ENCODE measurements at regions not wholly inside any gene's neighbourhood (a gene's known extent, or its start where the extent isn't known, plus 50 kb on each side); places are given as distances from the start of the nearest gene placed in this dataset.

DNA sequence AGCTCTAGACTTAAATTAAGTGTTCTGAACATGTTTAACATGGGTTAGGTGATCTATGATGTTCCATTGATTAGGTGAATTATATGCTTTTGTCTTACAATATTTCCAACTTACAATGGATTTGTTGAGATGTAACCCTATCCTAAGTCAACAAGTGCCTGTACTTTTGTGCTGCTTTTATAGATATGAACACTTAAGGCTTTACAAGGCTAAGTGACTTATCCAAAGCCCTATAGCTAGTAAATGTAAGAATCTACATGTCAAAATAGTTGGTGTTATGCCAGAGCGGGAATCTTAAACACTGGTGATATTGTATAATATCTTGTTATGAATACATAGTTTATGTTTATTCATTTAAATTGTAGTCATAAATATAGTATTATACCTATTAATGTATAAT lies 1629.1 kb upstream of the IGFBP7 start:
- H3K4me3 ChIP-seq (ENCODE audit: low read length), result no peak overlapping the region
- no peaks in the 10 kb centered on the region for H3K4me1 ChIP-seq (ENCODE audit: control insufficient read depth, low read depth, low read length)
- WGBS (ENCODE audit: extremely low coverage, insufficient coverage, low lambda C conversion rate), result no CpG with 5 or more reads among the region's 1 CpG
- no peak overlapping the region for H3K27ac ChIP-seq (ENCODE audit: low read depth, low read length)
- H3K56ac ChIP-seq (ENCODE audit: low read length), result no peak overlapping the region
- H2BK120ac ChIP-seq (ENCODE audit: low read depth, low read length), result no peak overlapping the region
- H3K36me3 ChIP-seq (ENCODE audit: control insufficient read depth, insufficient read depth, low read length), result no peaks in the 10 kb centered on the region
- H3K4me2 ChIP-seq (ENCODE audit: low read length), result no peak overlapping the region
- H4K8ac ChIP-seq (ENCODE audit: low read depth, low read length), result no peak overlapping the region
- no peaks in the 10 kb centered on the region for H3K79me1 ChIP-seq (ENCODE audit: low read length)
- H2BK15ac ChIP-seq (replicated peaks; ENCODE audit: low read depth), result no peak overlapping the region
- H2BK5ac ChIP-seq (ENCODE audit: low read length), result no peak overlapping the region
- DNase-seq, result no peak
- H2AK5ac ChIP-seq (ENCODE audit: low read length), result no peak overlapping the region
- no peak overlapping the region for H3K23ac ChIP-seq (ENCODE audit: low read length)
- no peaks in the 10 kb centered on the region for H3K79me2 ChIP-seq (ENCODE audit: control insufficient read depth, insufficient read depth, low read length)
- H3K4ac ChIP-seq (ENCODE audit: low read depth, low read length), result no peak overlapping the region
- H3K9ac ChIP-seq (ENCODE audit: low read length), result no peak overlapping the region
- H4K5ac ChIP-seq (ENCODE audit: low read length), result no peak overlapping the region
- H3K18ac ChIP-seq (ENCODE audit: low read length), result no peak overlapping the region
- no peaks in the 10 kb centered on the region for H3K27me3 ChIP-seq (ENCODE audit: insufficient read depth, low read length, poor library complexity)

DNA sequence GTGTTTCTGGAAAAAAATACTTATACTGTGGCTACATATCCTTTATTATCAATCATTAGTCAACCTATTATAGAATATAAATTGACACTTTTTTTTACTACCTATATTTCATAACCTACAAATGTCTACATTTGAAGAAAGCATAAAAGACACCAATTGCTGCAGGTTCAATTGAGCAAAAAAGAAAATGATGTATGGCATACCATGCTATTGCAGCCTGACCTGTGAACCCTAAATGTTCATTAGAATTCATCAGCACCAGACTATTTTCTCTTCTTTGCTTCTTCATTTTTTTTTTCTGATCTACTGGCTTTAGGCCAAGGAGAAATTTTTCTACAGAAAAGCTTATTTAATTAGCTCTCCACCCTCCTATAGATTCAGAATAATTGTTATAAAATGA lies 1628.2 kb upstream of the IGFBP7 start:
- no peak for DNase-seq
- Histone ChIP-seq H3K4me3 (ENCODE audit: low read length) (no peak overlapping the region), H2BK120ac (ENCODE audit: low read depth, low read length) (no peak overlapping the region), H3K27me3 (ENCODE audit: insufficient read depth, low read length, poor library complexity) (no peaks in the 10 kb centered on the region), H3K9ac (ENCODE audit: low read length) (no peak overlapping the region), H2BK15ac (replicated peaks; ENCODE audit: low read depth) (no peak overlapping the region), H3K79me2 (ENCODE audit: control insufficient read depth, insufficient read depth, low read length) (no peaks in the 10 kb centered on the region), H3K4me2 (ENCODE audit: low read length) (no peak overlapping the region), H3K79me1 (ENCODE audit: low read length) (no peaks in the 10 kb centered on the region), H4K8ac (ENCODE audit: low read depth, low read length) (no peak overlapping the region), H3K4ac (ENCODE audit: low read depth, low read length) (no peak overlapping the region), H3K27ac (ENCODE audit: low read depth, low read length) (no peak overlapping the region), H2BK5ac (ENCODE audit: low read length) (no peak overlapping the region), H3K23ac (ENCODE audit: low read length) (no peak overlapping the region), H3K18ac (ENCODE audit: low read length) (no peak overlapping the region), H2AK5ac (ENCODE audit: low read length) (no peak overlapping the region), H3K36me3 (ENCODE audit: control insufficient read depth, insufficient read depth, low read length) (no peaks in the 10 kb centered on the region), H3K56ac (ENCODE audit: low read length) (no peak overlapping the region), H3K4me1 (ENCODE audit: control insufficient read depth, low read depth, low read length) (no peaks in the 10 kb centered on the region), H4K5ac (ENCODE audit: low read length) (no peak overlapping the region)

DNA sequence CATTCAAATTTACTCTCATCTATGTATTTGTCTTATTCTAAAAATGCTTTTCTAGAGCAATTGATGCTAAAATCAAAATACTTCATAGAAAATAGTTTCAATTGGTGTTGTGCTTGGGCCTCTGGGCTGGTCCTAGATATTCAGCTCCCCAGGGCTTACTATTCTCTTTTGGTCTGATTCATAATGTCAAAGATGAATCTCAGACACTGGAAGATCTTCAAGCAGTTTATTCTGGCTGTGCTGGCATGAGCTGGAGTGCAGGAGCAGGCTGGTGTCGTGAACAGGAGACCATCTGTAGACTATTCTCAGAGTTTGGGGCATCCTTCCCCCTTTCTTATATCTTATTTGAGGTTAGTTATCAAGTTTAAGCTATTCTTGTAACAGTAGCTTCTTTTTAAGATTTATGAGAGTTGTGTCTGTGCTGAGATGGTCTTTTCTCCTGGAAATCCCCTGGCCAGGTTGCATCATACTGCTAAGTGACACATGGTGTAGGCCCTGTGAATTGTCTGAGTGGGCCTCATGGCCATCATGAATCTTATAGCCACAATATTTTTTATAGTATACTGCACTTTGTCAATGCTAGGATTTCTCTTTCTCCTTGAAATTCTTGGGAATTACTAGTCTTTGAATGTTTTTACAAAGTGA lies 1624.0 kb upstream of the IGFBP7 start:
- Histone ChIP-seq H3K4me2 (ENCODE audit: low read length) (no peak overlapping the region), H3K56ac (ENCODE audit: low read length) (no peak overlapping the region), H2BK5ac (ENCODE audit: low read length) (no peak overlapping the region), H3K4me1 (ENCODE audit: control insufficient read depth, low read depth, low read length) (no peaks in the 10 kb centered on the region), H2BK120ac (ENCODE audit: low read depth, low read length) (no peak overlapping the region), H3K23ac (ENCODE audit: low read length) (no peak overlapping the region), H3K27me3 (ENCODE audit: insufficient read depth, low read length, poor library complexity) (no peaks in the 10 kb centered on the region), H3K27ac (ENCODE audit: low read depth, low read length) (no peak overlapping the region), H3K18ac (ENCODE audit: low read length) (no peak overlapping the region), H3K36me3 (ENCODE audit: control insufficient read depth, insufficient read depth, low read length) (no peaks in the 10 kb centered on the region), H4K5ac (ENCODE audit: low read length) (no peak overlapping the region), H2AK5ac (ENCODE audit: low read length) (no peak overlapping the region), H3K4ac (ENCODE audit: low read depth, low read length) (no peak overlapping the region), H3K4me3 (ENCODE audit: low read length) (no peak overlapping the region), H3K79me2 (ENCODE audit: control insufficient read depth, insufficient read depth, low read length) (no peaks in the 10 kb centered on the region), H3K79me1 (ENCODE audit: low read length) (no peaks in the 10 kb centered on the region), H2BK15ac (replicated peaks; ENCODE audit: low read depth) (no peak overlapping the region), H3K9ac (ENCODE audit: low read length) (no peak overlapping the region), H4K8ac (ENCODE audit: low read depth, low read length) (no peak overlapping the region)
- no peak for DNase-seq
- no CpG with 5 or more reads among the region's 1 CpG for WGBS (ENCODE audit: extremely low coverage, insufficient coverage, low lambda C conversion rate)

DNA sequence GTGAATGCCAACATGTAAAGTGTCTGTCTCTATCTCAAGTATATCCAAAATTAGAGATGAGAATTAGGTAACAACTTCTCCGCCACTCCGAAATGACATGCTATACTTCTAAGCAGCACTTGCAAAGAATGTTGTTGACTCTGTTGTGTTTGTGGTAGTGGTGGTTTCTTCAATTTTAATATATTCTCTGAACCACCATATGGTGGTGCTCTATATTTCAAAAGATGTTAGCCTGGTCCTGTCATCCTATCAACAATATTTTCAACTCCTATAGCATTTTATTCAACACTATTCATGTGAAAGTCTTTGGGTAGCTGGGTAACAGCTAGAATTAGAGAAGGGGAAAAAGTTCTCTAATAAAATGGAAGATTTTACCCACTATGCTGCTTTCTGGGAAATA lies 1622.8 kb upstream of the IGFBP7 start:
- no peak overlapping the region for H4K8ac ChIP-seq (ENCODE audit: low read depth, low read length)
- H3K27me3 ChIP-seq (ENCODE audit: insufficient read depth, low read length, poor library complexity), result no peaks in the 10 kb centered on the region
- no peaks in the 10 kb centered on the region for H3K79me1 ChIP-seq (ENCODE audit: low read length)
- peak; percentile 19 for DNase-seq
- no peak overlapping the region for H3K9ac ChIP-seq (ENCODE audit: low read length)
- no peak overlapping the region for H3K4me2 ChIP-seq (ENCODE audit: low read length)
- H2BK5ac ChIP-seq (ENCODE audit: low read length), result no peak overlapping the region
- H3K79me2 ChIP-seq (ENCODE audit: control insufficient read depth, insufficient read depth, low read length), result no peaks in the 10 kb centered on the region
- WGBS (ENCODE audit: extremely low coverage, insufficient coverage, low lambda C conversion rate), result no CpG with 5 or more reads among the region's 2 CpGs
- no peak overlapping the region for H2AK5ac ChIP-seq (ENCODE audit: low read length)
- no peak overlapping the region for H3K27ac ChIP-seq (ENCODE audit: low read depth, low read length)
- H4K5ac ChIP-seq (ENCODE audit: low read length), result no peak overlapping the region
- no peak overlapping the region for H3K4ac ChIP-seq (ENCODE audit: low read depth, low read length)
- H3K23ac ChIP-seq (ENCODE audit: low read length), result no peak overlapping the region
- no peak overlapping the region for H3K4me3 ChIP-seq (ENCODE audit: low read length)
- H2BK120ac ChIP-seq (ENCODE audit: low read depth, low read length), result no peak overlapping the region
- H3K18ac ChIP-seq (ENCODE audit: low read length), result no peak overlapping the region
- no peak overlapping the region for H3K56ac ChIP-seq (ENCODE audit: low read length)
- no peak overlapping the region for H2BK15ac ChIP-seq (replicated peaks; ENCODE audit: low read depth)
- no peaks in the 10 kb centered on the region for H3K4me1 ChIP-seq (ENCODE audit: control insufficient read depth, low read depth, low read length)
- H3K36me3 ChIP-seq (ENCODE audit: control insufficient read depth, insufficient read depth, low read length), result no peaks in the 10 kb centered on the region

DNA sequence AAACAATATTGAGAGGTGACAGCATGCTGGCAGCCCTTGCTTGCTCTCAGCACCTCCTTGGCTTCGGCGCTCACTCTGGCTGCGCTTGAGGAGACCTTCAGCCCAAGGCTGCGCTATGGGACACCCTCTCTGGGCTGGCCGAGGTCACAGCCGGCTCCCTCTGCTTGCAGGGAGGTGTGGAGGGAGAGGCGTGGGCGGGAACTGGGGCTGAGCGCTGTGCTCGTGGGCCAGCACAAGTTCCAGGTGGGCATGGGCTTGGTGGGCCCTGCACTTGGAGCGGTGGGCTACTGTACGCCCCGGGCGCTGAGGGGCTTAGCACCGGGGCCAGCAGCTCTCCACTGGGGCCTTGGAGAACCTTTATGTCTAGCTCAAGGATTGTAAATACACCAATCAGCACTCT lies 1613.8 kb upstream of the IGFBP7 start:
- Histone ChIP-seq H2AK5ac (ENCODE audit: low read length) (no peak overlapping the region), H3K4ac (ENCODE audit: low read depth, low read length) (no peak overlapping the region), H3K27me3 (ENCODE audit: insufficient read depth, low read length, poor library complexity) (no peaks in the 10 kb centered on the region), H3K4me1 (ENCODE audit: control insufficient read depth, low read depth, low read length) (no peaks in the 10 kb centered on the region), H3K79me2 (ENCODE audit: control insufficient read depth, insufficient read depth, low read length) (no peaks in the 10 kb centered on the region), H2BK15ac (replicated peaks; ENCODE audit: low read depth) (no peak overlapping the region), H3K9ac (ENCODE audit: low read length) (no peak overlapping the region), H4K5ac (ENCODE audit: low read length) (no peak overlapping the region), H3K27ac (ENCODE audit: low read depth, low read length) (no peak overlapping the region), H3K4me3 (ENCODE audit: low read length) (no peak overlapping the region), H2BK120ac (ENCODE audit: low read depth, low read length) (no peak overlapping the region), H2BK5ac (ENCODE audit: low read length) (no peak overlapping the region), H3K4me2 (ENCODE audit: low read length) (no peak overlapping the region), H3K23ac (ENCODE audit: low read length) (no peak overlapping the region), H3K18ac (ENCODE audit: low read length) (no peak overlapping the region), H3K56ac (ENCODE audit: low read length) (no peak overlapping the region), H4K8ac (ENCODE audit: low read depth, low read length) (no peak overlapping the region), H3K36me3 (ENCODE audit: control insufficient read depth, insufficient read depth, low read length) (no peaks in the 10 kb centered on the region), H3K79me1 (ENCODE audit: low read length) (no peaks in the 10 kb centered on the region)
- no CpG with 5 or more reads among the region's 15 CpGs for WGBS (ENCODE audit: extremely low coverage, insufficient coverage, low lambda C conversion rate)
- no peak for DNase-seq

DNA sequence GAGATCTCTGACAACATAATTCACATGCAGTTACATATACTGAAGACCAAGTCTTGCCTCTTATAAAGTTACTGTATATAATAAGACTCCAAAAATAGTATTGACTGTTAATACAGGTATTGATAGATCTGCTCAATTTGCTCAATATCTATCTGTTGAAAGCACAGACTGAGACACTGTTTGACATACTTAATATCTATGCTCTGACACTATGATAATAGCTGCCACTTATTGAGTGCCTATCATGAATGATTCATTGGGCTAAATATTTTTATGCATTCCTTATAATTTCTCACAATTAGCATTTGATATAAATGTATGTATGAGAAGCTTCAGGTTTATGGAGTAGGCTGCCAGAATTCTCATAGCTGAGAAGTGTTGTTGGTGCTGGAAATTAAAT lies 1600.9 kb upstream of the IGFBP7 start:
- no peak overlapping the region for H3K27ac ChIP-seq (ENCODE audit: low read depth, low read length)
- no peak overlapping the region for H2BK15ac ChIP-seq (replicated peaks; ENCODE audit: low read depth)
- no peak overlapping the region for H3K56ac ChIP-seq (ENCODE audit: low read length)
- no peaks in the 10 kb centered on the region for H3K79me2 ChIP-seq (ENCODE audit: control insufficient read depth, insufficient read depth, low read length)
- no peak overlapping the region for H3K18ac ChIP-seq (ENCODE audit: low read length)
- H3K36me3 ChIP-seq (ENCODE audit: control insufficient read depth, insufficient read depth, low read length), result no peaks in the 10 kb centered on the region
- no peak overlapping the region for H3K4me3 ChIP-seq (ENCODE audit: low read length)
- no peak for DNase-seq
- no peaks in the 10 kb centered on the region for H3K4me1 ChIP-seq (ENCODE audit: control insufficient read depth, low read depth, low read length)
- H4K8ac ChIP-seq (ENCODE audit: low read depth, low read length), result no peak overlapping the region
- H3K79me1 ChIP-seq (ENCODE audit: low read length), result no peaks in the 10 kb centered on the region
- H3K4ac ChIP-seq (ENCODE audit: low read depth, low read length), result no peak overlapping the region
- H2BK5ac ChIP-seq (ENCODE audit: low read length), result no peak overlapping the region
- no peak overlapping the region for H2BK120ac ChIP-seq (ENCODE audit: low read depth, low read length)
- H3K23ac ChIP-seq (ENCODE audit: low read length), result no peak overlapping the region
- no peak overlapping the region for H3K4me2 ChIP-seq (ENCODE audit: low read length)
- no peak overlapping the region for H3K9ac ChIP-seq (ENCODE audit: low read length)
- H3K27me3 ChIP-seq (ENCODE audit: insufficient read depth, low read length, poor library complexity), result no peaks in the 10 kb centered on the region
- H4K5ac ChIP-seq (ENCODE audit: low read length), result no peak overlapping the region
- H2AK5ac ChIP-seq (ENCODE audit: low read length), result no peak overlapping the region

Data from mesendoderm (in vitro differentiated cells).